Endothelial cell of umbilical vein (primary cell): ENCODE measurements at regions not wholly inside any gene's neighbourhood (a gene's known extent, or its start where the extent isn't known, plus 50 kb on each side); places are given as distances from the start of the nearest gene placed in this dataset.

Source experiments
- BruUV-seq: library from RNA; stranded (reverse); fragments of 400-500 nt; replicated peaks from 2 replicates; lab custom pipeline; 2021; lab: Mats Ljungman, UMichigan
- CTCF ChIA-PET: fragments of 300-600, 350-600 bp; sonication (Branson Sonifier 250); formaldehyde crosslinking; loops from one replicate; lab custom pipeline; 2021; ENCODE audit warnings: antibody characterized with exemption, inconsistent platforms; lab: Charles Lee
- POLR2A ChIA-PET: fragments of 300-600, 350-600 bp; sonication (Branson Sonifier 250); formaldehyde crosslinking; loops from one replicate; lab custom pipeline; 2021; ENCODE audit warnings: antibody characterized with exemption, inconsistent platforms; lab: Charles Lee
- DNase-seq: peaks from one replicate; pipeline ENCODE4 v3.0.0-alpha.2; 2011; ENCODE audit warnings: low read depth, low spot score
- FAIRE-seq: peaks from 2 replicates; lab custom pipeline; 2011; peaks lifted over from hg19 to GRCh38; lab: Jason Lieb, UNC
- H2AFZ ChIP-seq: 2 replicates; pipeline ENCODE4 v1.6.0; 2012; ENCODE audit warnings: low read depth, low read length, control low read depth, inconsistent platforms
- H3K27ac ChIP-seq: 2 replicates; pipeline ENCODE4 v1.5.1; 2011; ENCODE audit warnings: low read depth, mild to moderate bottlenecking, control low read depth, low read length, moderate library complexity; ENCODE audit not compliant: insufficient read depth
- H3K27me3 ChIP-seq, 2 experiments: 2 replicates each; pipeline versions ENCODE4 v1.6.0 to v1.6.1; 2011; ENCODE audit warnings: low read length in 2 of 2, mixed read lengths in 1 of 2; ENCODE audit not compliant: control insufficient read depth in 2 of 2, insufficient read depth in 2 of 2
- H3K36me3 ChIP-seq, 2 experiments: 2 replicates in 1 of 2; 3 replicates in 1 of 2; pipeline ENCODE4 v1.5.1; 2011; ENCODE audit warnings: low read length in 2 of 2, mild to moderate bottlenecking in 1 of 2, moderate library complexity in 1 of 2; ENCODE audit not compliant: control insufficient read depth in 2 of 2, insufficient read depth in 2 of 2; ENCODE audit errors: extremely low read depth in 1 of 2
- H3K4me1 ChIP-seq: 3 replicates; pipeline ENCODE4 v1.5.1; 2011; ENCODE audit warnings: mild to moderate bottlenecking, low read length; ENCODE audit not compliant: control insufficient read depth, insufficient read depth; ENCODE audit errors: extremely low read depth
- H3K4me2 ChIP-seq: 2 replicates; pipeline ENCODE4 v1.6.1; 2011; ENCODE audit warnings: low read length, control low read depth, mixed read lengths; ENCODE audit not compliant: insufficient read depth
- H3K4me3 ChIP-seq, 3 experiments: fragments of 200-600 bp in 1 of 3; sonication (generic), shearing (Covaris generic) in 1 of 3; replicated peaks in 1 of 3; 2 replicates each; pipeline ENCODE4 v1.5.1; 2011 to 2016; ENCODE audit warnings: control low read depth in 3 of 3, low read length in 3 of 3, mild to moderate bottlenecking in 2 of 3, inconsistent platforms in 1 of 3, low read depth in 1 of 3, moderate library complexity in 1 of 3; ENCODE audit not compliant: insufficient read depth in 1 of 3
- H3K79me2 ChIP-seq: 2 replicates; pipeline ENCODE4 v1.6.0; 2012; ENCODE audit warnings: low read length, inconsistent platforms; ENCODE audit not compliant: control insufficient read depth, insufficient read depth
- H3K9ac ChIP-seq: replicated peaks from 2 replicates; pipeline ENCODE3; 2011; ENCODE audit warnings: low read length, control low read depth; ENCODE audit not compliant: insufficient read depth; ENCODE audit errors: extremely low read depth
- H3K9me1 ChIP-seq: replicated peaks from 3 replicates; pipeline ENCODE4 v1.6.0; 2011; ENCODE audit warnings: mild to moderate bottlenecking, low read length; ENCODE audit not compliant: control insufficient read depth, insufficient read depth; ENCODE audit errors: extremely low read depth
- H3K9me3 ChIP-seq: replicated peaks from 2 replicates; pipeline ENCODE4 v1.5.1; 2012; ENCODE audit warnings: low read length, inconsistent platforms; ENCODE audit not compliant: control insufficient read depth, insufficient read depth
- H4K20me1 ChIP-seq: replicated peaks from 2 replicates; pipeline ENCODE3; 2011; ENCODE audit warnings: mild to moderate bottlenecking, low read length; ENCODE audit not compliant: control insufficient read depth, insufficient read depth; ENCODE audit errors: extremely low read depth
- EZH2 ChIP-seq: IDR thresholded peaks from 2 replicates; pipeline ENCODE4 v1.6.1; 2012; ENCODE audit warnings: borderline replicate concordance, low read depth, mild to moderate bottlenecking, moderate library complexity, low read length, inconsistent platforms; ENCODE audit not compliant: severe bottlenecking
- FOS ChIP-seq: IDR thresholded peaks from 2 replicates; pipeline ENCODE4 v1.6.1; 2011; ENCODE audit warnings: mild to moderate bottlenecking, low read length, moderate library complexity, borderline replicate concordance; ENCODE audit not compliant: insufficient read depth
- GATA2 ChIP-seq: IDR thresholded peaks from 2 replicates; pipeline ENCODE4 v1.7.0; 2011; ENCODE audit warnings: low read depth, mild to moderate bottlenecking, moderate library complexity, mixed read lengths, low read length; ENCODE audit not compliant: insufficient read length, insufficient read depth
- MAX ChIP-seq: IDR thresholded peaks from 2 replicates; pipeline ENCODE4 v1.6.1; 2011; ENCODE audit not compliant: insufficient read depth, insufficient read length
- MYC ChIP-seq: IDR thresholded peaks from one replicate; pipeline ENCODE4 v1.6.1; 2011; ENCODE audit warnings: mild to moderate bottlenecking, low read depth, low read length
- POLR2A ChIP-seq: IDR thresholded peaks from 2 replicates; pipeline ENCODE4 v1.6.1; 2012; ENCODE audit warnings: low read depth, mild to moderate bottlenecking, control low read depth, low read length
- POLR2AphosphoS5 ChIP-seq: IDR thresholded peaks from 2 replicates; pipeline ENCODE4 v1.6.1; 2012; ENCODE audit warnings: low read depth, mild to moderate bottlenecking, control low read depth, low read length, moderate library complexity; ENCODE audit not compliant: insufficient read depth
- dilution Hi-C: fragments of 300-500 bp; cut with MboI; formaldehyde crosslinking; loops from one replicate; pipeline ENCODE4 v1.15.0; 2019; ENCODE audit warnings: low sequenced_read_pairs; ENCODE audit not compliant: extremely low pct_ligation_motif_present
- intact Hi-C: fragments of 100-400 bp; cut with micrococcal nuclease; formaldehyde crosslinking; loops from one replicate; pipeline ENCODE4 v1.10.0; 2022
- TF ChIP-seq, protein P1 (sequence below), 2 donors: IDR thresholded peaks; 1 replicate in 1 of 2; 2 replicates in 1 of 2; pipeline ENCODE4 v1.5.1; 2011; ENCODE audit warnings: low read length in 2 of 2, mild to moderate bottlenecking in 2 of 2, moderate library complexity in 2 of 2, control low read depth in 1 of 2, inconsistent platforms in 1 of 2, low read depth in 1 of 2; ENCODE audit not compliant: insufficient read depth in 1 of 2; ENCODE audit errors: extremely low read depth in 1 of 2

DNA sequence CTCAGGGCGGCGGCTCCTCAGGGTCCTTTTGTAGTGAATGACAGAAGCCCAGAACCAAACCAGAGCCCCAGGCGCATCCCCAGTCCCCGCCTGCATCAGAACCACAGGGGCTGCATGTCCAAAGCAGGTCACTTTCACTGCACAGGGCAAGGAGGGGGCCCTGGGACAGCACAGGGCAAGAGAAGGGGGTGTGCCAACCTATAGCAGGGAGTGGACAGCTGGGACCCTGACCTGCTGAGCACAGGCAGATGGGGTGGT lies 501.4 kb downstream of the PREX1 start:
- DNase-seq, result no peak
- dilution Hi-C loops, result no loop called here

More for the DNA sequence above, 501.4 kb downstream of the PREX1 start:
- Histone ChIP-seq H3K9me3 (no peaks in the 10 kb centered on the region), H3K4me3 (no peak overlapping the region), H3K36me3 (no peaks in the 10 kb centered on the region), H3K9me1 (no peaks in the 10 kb centered on the region), H4K20me1 (no peaks in the 10 kb centered on the region), H2AFZ (no peak overlapping the region), H3K4me2 (no peak overlapping the region), H3K27me3 (peaks cover 5 to 6% of the 10 kb centered on the region in 2 experiments), H3K9ac (no peak overlapping the region), H3K4me1 (no peaks in the 10 kb centered on the region), H3K27ac (no peak overlapping the region), H3K79me2 (no peaks in the 10 kb centered on the region)
- no peak for FAIRE-seq
- no peak for TF ChIP-seq POLR2AphosphoS5
- TF ChIP-seq, protein P1, sequence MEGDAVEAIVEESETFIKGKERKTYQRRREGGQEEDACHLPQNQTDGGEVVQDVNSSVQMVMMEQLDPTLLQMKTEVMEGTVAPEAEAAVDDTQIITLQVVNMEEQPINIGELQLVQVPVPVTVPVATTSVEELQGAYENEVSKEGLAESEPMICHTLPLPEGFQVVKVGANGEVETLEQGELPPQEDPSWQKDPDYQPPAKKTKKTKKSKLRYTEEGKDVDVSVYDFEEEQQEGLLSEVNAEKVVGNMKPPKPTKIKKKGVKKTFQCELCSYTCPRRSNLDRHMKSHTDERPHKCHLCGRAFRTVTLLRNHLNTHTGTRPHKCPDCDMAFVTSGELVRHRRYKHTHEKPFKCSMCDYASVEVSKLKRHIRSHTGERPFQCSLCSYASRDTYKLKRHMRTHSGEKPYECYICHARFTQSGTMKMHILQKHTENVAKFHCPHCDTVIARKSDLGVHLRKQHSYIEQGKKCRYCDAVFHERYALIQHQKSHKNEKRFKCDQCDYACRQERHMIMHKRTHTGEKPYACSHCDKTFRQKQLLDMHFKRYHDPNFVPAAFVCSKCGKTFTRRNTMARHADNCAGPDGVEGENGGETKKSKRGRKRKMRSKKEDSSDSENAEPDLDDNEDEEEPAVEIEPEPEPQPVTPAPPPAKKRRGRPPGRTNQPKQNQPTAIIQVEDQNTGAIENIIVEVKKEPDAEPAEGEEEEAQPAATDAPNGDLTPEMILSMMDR (IDR thresholded peaks at IDR 0.05; ENCODE audit: extremely low read depth in 1 of 2, insufficient read depth in 1 of 2, low read depth in 1 of 2, low read length in 2 of 2), result no peak
- no peak for TF ChIP-seq GATA2
- no peak for TF ChIP-seq MYC
- no peak for TF ChIP-seq EZH2
- no peak for TF ChIP-seq POLR2A
- no peak for TF ChIP-seq MAX
- TF ChIP-seq FOS, result no peak
- intact Hi-C loops, result loop anchor here (10.0 kb wide), 1 partner anchor 162 kb away; no protein-coding TSS in a partner anchor
- BruUV-seq, result no TSS peak
- POLR2A ChIA-PET, result no interaction called here
- CTCF ChIA-PET, result no interaction called here
